Gastroesophageal sphincter (tissue), 2 donors: ENCODE measurements at regions not wholly inside any gene's neighbourhood (a gene's known extent, or its start where the extent isn't known, plus 50 kb on each side); places are given as distances from the start of the nearest gene placed in this dataset.

Source experiments
- EP300 ChIP-seq: sonication (generic); formaldehyde crosslinking; IDR thresholded peaks from one replicate; pipeline ENCODE4 v1.6.1; 2017; ENCODE audit warnings: antibody characterized with exemption, mild to moderate bottlenecking
- POLR2AphosphoS5 ChIP-seq: sonication (generic); formaldehyde crosslinking; IDR thresholded peaks from one replicate; pipeline ENCODE4 v1.6.1; 2017; ENCODE audit warnings: antibody characterized with exemption

DNA sequence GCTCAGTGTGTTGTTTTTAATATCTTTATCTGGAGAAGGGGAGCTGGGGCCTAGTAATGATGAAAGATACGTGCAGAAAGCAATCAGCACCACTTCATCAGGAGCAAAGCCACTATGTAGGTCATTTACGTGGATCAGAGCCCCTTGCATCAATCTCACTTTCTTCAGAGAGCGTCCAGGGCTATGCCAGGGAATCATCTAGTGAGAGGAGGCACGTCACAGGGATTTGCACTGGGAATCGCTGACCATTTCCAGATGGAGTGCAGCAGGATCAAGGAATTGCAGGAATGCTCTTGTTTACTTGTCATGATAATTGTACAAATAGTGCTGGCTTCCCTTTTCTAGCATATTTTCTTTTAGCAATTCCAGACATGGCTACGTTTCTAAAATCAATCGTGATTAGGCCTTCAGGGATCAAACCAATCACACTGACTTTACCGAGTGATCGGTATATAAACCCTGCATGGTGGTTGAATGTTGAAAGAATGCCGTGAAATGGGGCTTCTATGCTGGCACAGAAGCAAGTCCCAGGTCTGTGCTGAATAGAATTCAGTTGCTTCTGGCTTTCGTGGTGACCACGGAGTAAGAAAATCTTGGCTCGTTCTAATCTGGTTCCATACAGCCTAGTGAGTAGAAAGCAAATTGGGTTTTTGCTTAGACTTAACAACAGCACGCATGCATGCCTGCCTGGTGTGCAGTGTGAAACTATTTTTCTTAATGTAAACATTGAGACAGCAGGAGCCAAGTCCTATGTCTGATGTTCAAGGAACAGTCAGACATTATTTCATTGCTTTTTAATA, 122.8 kb downstream of the TMEM200C start:
- TF ChIP-seq POLR2AphosphoS5 (no peak), EP300 (no peak)
